OCI-LY3 (cell line): ENCODE measurements at regions not wholly inside any gene's neighbourhood (a gene's known extent, or its start where the extent isn't known, plus 50 kb on each side); places are given as distances from the start of the nearest gene placed in this dataset.

Source experiments
- EZH2phosphoT487 ChIP-seq: fragments of 200-600 bp; shearing (Covaris generic); IDR thresholded peaks from 2 replicates; pipeline ENCODE4 v1.6.1; 2018; ENCODE audit warnings: antibody characterized with exemption, mixed run types, low read depth
- TF ChIP-seq, protein P1 (sequence below): fragments of 200-600, 300-600 bp; sonication (generic); IDR thresholded peaks from 2 replicates; pipeline ENCODE4 v1.5.1; 2014; ENCODE audit warnings: antibody characterized with exemption, low read length, low read depth

DNA sequence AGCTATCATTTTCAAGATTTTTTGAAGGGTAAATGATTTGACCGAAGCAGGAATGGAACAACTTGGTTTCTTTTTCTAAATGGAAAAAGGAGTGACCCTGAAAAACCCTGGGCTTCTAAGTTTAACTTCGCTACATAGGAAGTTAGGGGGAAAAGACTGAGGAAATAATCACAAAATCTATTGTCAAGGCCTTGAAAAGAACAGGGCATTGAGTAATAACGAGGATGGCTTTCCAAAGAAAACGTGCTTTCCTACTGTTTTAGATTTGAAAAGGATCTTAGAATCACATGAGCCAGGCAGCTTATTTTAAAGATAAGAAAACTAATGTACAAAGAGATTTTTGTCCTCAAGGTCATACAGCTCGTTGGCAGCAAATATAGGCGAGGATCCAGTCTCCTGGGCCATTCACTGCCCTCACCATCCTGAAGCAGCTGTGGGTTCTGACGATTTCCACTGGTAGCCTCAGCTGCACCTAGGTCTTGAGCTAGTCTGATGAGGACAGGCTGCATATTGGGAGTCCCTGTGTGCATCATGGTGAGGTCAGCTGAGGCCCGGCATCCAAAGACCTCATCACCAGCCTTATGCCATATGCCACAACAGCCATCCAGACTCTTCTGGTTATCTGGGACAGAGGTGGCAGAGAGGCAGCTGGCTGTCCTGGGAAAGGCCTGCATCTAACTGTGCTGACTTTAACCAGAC, 384.7 kb upstream of the NRP1 start:
- TF ChIP-seq, protein P1, sequence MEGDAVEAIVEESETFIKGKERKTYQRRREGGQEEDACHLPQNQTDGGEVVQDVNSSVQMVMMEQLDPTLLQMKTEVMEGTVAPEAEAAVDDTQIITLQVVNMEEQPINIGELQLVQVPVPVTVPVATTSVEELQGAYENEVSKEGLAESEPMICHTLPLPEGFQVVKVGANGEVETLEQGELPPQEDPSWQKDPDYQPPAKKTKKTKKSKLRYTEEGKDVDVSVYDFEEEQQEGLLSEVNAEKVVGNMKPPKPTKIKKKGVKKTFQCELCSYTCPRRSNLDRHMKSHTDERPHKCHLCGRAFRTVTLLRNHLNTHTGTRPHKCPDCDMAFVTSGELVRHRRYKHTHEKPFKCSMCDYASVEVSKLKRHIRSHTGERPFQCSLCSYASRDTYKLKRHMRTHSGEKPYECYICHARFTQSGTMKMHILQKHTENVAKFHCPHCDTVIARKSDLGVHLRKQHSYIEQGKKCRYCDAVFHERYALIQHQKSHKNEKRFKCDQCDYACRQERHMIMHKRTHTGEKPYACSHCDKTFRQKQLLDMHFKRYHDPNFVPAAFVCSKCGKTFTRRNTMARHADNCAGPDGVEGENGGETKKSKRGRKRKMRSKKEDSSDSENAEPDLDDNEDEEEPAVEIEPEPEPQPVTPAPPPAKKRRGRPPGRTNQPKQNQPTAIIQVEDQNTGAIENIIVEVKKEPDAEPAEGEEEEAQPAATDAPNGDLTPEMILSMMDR: no peak
- no peak for TF ChIP-seq EZH2phosphoT487
